Germinal center (tissue), 1 donor: ENCODE measurements at regions not wholly inside any gene's neighbourhood (a gene's known extent, or its start where the extent isn't known, plus 50 kb on each side); places are given as distances from the start of the nearest gene placed in this dataset.

Experiments
- DNase-seq: peaks from one replicate; pipeline ENCODE4 v3.0.0; 2012; ENCODE audit warnings: mixed read lengths, low spot score

DNA sequence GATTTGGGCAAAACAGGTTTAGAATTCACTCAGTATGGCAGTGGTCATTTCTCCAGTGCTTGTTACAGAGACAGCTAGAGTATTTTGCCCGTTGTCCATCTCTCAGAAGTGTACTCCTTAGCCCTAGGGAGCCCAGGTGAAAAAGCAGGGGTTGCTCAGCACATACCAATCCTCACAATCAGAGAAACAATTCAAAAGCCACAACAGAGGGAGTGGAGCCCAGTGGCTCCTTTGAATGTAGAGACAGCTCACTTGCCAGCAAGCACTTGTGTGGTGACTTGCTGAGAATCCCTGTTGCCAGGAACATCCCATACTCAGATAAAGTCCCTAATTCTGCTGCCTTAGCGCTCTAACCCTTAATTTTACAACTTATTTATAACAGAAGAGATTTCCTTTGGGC, 1488.3 kb downstream of the RPA4 start:
- no peak for DNase-seq

DNA sequence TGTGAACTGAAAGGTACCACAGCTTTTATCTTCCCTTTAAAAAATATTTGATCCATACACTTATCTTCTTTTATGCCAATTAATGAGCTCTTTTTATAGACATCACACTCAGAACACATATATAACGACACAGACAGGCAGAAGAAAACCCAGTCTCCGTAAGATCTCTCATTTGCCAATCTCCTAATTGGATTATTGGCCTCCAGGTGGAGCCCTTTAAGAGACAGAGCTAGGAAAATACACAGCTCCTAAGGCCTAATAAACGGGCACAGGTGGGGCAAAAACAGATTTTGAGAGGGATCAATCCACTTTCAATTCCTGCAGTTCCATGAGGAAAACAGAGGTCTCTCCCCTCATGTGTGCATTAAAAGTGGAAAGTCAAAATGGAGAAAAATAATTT, 1495.4 kb downstream of the RPA4 start:
- DNase-seq = no peak

DNA sequence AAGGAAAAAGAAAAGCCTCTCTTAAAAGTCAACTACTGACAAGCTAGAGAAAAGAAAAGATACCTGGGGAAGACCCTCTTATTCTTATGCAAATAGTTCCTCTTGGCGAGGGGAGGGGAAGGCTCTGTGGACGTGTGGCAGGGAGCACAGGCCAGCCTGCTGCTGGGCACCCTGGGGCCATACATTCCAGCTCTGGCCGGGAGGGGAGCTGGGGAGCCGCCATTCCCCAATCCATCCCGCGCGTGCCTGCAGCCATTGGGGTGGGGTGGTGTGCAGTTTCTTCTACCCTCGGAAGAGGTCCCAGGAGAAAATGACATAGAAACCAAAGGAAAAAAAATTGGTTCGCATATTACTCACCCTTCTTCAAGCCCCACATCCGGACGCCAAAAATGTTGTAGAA, 1496.4 kb downstream of the RPA4 start:
- no peak for DNase-seq

GRCh38 chrX:98380556-98380955, 1496.8 kb downstream of the RPA4 start:
- no peak for DNase-seq

DNA sequence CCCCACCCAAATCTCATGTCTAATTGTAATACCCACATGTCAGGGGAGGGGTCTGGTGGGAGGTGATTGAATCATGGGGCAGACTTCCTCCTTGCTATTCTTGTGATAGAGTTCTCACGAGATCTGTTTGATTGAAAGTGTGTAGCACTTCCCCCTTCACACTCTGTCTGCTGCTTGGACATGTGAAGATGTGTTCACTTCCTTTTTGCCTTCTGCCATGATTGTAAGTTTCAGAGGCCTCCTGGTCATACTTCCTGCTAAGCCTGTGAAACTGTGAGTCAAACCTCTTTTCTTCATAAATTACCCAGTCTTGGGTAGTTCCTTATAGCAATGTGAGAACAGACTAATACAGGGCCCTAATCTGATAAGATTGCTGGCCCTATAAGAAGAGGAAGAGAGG, 1514.8 kb downstream of the RPA4 start:
- DNase-seq = no peak

GRCh38 chrX:98405376-98405775, 1521.7 kb downstream of the RPA4 start:
- DNase-seq = no peak

GRCh38 chrX:98407584-98407983, 1523.9 kb downstream of the RPA4 start:
- DNase-seq = no peak

DNA sequence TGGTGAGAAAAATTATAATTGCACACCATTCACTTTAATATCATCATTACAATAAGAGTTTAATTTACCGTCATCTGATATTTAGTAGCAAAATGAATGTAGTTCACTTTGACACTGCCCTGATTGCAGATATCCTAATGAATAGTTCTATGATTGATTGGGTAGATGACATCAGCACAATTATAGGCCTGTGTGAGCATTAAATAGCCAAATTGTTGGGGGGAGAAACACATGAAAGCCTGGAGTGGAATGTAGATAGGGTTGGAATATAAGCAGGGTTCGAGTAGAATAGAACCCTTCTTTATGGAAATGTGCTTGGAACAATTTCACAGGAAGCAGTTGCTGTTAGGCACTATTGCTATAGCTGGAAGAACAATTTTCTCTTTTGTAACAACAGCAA, 1526.2 kb downstream of the RPA4 start:
- DNase-seq = no peak

GRCh38 chrX:98412058-98412457, 1528.3 kb downstream of the RPA4 start:
- no peak for DNase-seq

DNA sequence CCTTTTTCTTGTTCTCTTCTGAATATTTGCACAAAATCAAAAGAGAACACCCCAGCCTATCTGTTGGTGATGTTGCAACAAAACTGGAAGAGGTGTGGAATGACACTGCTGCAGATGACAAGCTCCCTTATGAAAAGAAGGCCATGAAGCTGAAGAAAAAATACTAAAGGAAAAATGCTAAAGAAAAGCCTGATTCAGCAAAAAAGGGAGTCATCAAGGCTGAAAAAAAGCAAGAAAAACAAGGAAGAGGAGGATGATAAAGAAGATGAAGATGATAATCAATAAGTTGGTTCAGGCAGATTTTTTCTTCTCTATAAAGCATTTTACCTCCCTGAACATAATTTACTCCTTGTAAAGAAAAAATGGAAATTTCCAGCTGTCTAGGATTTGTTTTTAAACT, 1538.8 kb downstream of the RPA4 start:
- no peak for DNase-seq

- no peak for DNase-seq
Measured at GRCh38 chrX:98432413-98432812, 1548.7 kb downstream of the RPA4 start.

DNA sequence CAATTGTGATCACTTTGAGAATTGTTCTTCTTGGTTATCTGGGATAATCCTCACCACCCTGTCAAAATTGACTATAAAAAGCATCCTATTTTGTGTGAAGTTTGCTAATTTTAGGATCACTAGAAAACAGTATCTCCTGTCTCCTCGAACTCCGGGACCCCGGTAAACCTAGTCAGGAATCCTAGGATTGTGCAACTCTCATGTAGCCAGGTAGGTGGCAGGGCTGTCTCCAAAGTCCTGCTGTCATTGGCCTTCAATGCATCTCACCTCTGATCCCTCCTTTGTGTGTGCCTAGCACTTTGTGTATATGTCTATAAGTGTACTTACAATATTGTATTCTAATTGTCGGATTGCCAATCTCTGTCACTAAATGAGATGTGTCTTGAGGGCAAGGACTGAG, 1564.8 kb downstream of the RPA4 start:
- DNase-seq = no peak

DNA sequence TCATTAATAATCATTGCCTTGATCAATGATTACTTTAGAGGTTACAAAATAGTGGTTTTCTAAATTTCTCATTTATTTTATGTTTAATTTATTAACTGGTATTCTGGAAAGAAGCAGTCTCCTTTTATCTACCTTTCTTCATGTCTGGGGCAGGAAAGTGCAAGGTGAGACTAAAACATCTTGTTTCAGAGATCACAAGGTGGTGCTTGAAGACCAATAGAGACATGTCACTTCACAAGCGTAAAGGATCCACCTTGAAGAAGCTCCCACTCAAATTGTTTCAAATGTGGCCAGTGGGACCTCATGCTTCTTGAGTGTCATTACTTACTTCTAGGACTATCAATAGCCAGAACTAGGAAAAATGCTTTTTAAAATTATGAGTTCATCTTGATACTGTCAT, 1568.7 kb downstream of the RPA4 start:
- no peak for DNase-seq

- no peak for DNase-seq
Measured at GRCh38 chrX:98459669-98460068, 1576.0 kb downstream of the RPA4 start.

DNA sequence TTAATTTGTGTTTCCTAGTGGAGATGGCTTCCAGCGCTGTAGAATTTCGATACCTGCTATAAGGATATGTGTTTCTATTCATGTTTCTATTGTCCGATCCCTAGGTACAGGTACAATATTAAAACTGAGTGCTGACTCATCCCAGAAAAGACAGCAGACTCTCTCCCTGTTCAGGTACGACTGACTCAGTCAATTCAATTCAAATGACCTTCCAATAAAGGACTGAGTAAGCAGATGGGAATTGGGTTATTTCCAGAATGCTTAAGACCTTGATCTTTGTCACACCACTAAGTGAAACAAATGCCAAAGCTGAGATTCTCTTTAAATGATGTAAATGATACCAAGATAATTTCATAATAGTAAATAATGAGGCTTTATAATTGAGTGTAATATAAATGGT, 1596.9 kb downstream of the RPA4 start:
- no peak for DNase-seq

GRCh38 chrX:98481636-98482035, 1597.9 kb downstream of the RPA4 start:
- DNase-seq = no peak

GRCh38 chrX:98490670-98491069, 1607.0 kb downstream of the RPA4 start:
- no peak for DNase-seq

- no peak for DNase-seq
Measured at GRCh38 chrX:98501426-98501825, 1617.7 kb downstream of the RPA4 start.

DNA sequence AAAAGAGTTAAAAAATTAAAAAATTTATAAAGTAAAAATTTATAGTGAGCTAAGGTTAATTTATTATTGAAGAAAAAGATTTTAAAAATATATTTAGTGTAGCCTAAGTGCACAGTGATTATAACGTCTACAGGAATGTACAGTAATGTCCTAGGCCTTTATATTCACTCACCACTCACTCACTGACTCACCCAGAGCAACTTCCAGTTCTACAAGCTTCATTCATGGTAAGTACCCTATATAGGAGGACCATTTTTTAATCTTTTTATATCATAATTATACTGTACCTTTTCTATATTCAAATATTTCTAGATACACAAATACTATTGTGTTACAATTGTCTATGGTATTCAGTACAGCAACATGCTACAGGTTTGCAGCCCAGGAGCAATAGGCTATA, 1623.2 kb downstream of the RPA4 start:
- DNase-seq = no peak

GRCh38 chrX:98514032-98514431, 1630.3 kb downstream of the RPA4 start:
- no peak for DNase-seq

GRCh38 chrX:98516120-98516519, 1632.4 kb downstream of the RPA4 start:
- no peak for DNase-seq

GRCh38 chrX:98523026-98523425, 1639.3 kb downstream of the RPA4 start:
- no peak for DNase-seq

DNA sequence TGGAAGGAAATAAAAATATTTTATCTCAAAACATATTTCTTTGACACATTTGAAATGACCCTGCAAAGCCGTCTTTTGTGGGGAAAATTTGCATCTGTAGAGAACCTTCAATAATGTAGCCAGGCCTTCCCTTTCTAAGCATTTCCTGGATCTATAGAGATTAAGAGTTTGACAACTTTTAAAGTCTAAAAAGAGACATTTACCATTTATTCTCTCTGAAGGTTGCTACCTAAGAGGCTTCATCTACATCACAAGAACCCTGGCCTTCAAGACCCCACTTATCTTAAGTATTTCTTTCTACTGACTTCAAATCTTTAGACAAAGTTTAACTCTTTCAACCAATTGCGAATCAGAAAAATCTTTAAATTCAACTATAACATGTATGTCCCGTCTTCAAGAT, 1639.8 kb downstream of the RPA4 start:
- no peak for DNase-seq

DNA sequence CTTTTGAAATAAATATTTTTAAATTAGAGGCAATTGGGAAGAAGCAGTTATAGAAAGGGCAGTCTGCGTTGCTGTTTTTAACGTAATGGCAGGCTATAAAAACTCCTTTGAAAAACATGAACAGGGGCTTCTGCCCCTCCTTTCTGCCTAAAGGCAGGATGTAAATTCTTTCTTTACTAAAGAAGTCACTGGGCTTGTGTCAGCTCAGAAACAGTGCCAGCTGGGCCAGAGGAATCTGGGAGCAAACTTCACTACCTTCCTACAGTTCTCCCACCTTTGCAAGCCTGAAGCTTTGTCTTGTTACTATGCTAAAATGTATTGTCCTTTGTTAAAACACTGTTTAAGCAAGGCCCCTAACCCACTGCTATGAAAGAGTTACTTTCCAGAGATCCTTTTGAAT, 1664.8 kb downstream of the RPA4 start:
- no peak for DNase-seq

DNA sequence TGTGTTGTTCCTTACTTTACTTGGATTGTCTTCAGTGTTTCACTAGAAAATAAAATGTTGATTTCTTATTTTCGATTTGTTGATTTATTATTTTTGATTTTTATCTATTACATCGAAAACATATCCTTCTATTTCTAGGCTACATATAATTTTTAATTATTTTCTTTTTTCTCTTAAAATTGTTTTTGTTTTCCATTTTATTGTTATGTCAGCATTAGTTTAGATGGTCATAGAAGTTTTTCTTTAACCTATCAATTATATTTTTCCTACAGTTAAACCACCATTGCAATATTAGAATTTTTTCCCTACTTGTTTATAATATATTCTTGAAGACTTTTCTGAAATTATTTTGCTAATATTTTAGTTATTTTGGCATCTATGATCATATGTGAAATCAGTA, 1685.1 kb downstream of the RPA4 start:
- no peak for DNase-seq
